ENCODE measurements at regions not wholly inside any gene's neighbourhood (a gene's known extent, or its start where the extent isn't known, plus 50 kb on each side); places are given as distances from the start of the nearest gene placed in this dataset.

DNA sequence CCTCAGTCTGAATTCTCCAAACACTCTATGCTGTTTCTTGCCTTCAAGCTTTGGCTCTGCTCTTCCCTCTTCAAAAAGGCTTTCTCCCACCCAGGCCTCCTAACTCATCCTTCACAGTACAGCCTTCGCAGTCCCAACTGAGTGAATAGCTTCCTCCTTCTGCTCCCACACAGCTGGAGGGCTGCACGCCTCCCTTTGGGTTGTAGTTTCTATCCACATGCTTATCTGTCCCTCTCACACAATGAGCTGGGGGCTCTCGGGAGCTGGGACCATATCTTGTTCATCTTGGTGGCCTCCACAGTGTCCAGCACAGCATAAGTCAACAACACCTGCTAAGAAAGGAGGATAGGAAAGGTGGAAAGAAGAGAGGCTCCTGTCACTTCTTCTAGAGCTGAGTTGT, 69.5 kb upstream of the XPA start:
- Histone ChIP-seq H3K36me3 (no peaks in the 10 kb centered on the region), H3K4me3 (no peak overlapping the region), H3K27me3 (peaks cover 0 to 33% (median 0%) of the 10 kb centered on the region in 4 donors), H3K4me1 (peaks cover 4 to 51% (median 6%) of the 10 kb centered on the region in 3 donors), H3K9me3 (no peaks in the 10 kb centered on the region), H3K27ac (no peak overlapping the region)
- no peak for DNase-seq
- intact Hi-C loops (cut with DNase I), result no loop called here
- 77 to 92% methylated on average over 2 to 3 of the region's 3 CpGs for WGBS, 2 donors
- TF ChIP-seq, protein P1, sequence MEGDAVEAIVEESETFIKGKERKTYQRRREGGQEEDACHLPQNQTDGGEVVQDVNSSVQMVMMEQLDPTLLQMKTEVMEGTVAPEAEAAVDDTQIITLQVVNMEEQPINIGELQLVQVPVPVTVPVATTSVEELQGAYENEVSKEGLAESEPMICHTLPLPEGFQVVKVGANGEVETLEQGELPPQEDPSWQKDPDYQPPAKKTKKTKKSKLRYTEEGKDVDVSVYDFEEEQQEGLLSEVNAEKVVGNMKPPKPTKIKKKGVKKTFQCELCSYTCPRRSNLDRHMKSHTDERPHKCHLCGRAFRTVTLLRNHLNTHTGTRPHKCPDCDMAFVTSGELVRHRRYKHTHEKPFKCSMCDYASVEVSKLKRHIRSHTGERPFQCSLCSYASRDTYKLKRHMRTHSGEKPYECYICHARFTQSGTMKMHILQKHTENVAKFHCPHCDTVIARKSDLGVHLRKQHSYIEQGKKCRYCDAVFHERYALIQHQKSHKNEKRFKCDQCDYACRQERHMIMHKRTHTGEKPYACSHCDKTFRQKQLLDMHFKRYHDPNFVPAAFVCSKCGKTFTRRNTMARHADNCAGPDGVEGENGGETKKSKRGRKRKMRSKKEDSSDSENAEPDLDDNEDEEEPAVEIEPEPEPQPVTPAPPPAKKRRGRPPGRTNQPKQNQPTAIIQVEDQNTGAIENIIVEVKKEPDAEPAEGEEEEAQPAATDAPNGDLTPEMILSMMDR (IDR thresholded peaks at IDR 0.05), result no peak
- no peak for TF ChIP-seq POLR2A (IDR thresholded peaks at IDR 0.05)

GRCh38 chr9:97767891-97768290, 70.8 kb upstream of the XPA start:
- no peak overlapping the region for H3K4me3 ChIP-seq
- H3K9me3 ChIP-seq, result no peaks in the 10 kb centered on the region
- no peak overlapping the region for H3K27ac ChIP-seq
- peaks cover 0 to 35% (median 0%) of the 10 kb centered on the region in 4 donors for H3K27me3 ChIP-seq
- TF ChIP-seq, protein P1 (IDR thresholded peaks at IDR 0.05), result no peak
- no peak for TF ChIP-seq POLR2A (IDR thresholded peaks at IDR 0.05)
- H3K4me1 ChIP-seq, result peaks cover 6 to 57% (median 12%) of the 10 kb centered on the region in 3 donors
- DNase-seq, result no peak
- 85 to 100% methylated on average over 2 of the region's 2 CpGs for WGBS, 2 donors
- no peaks in the 10 kb centered on the region for H3K36me3 ChIP-seq
- intact Hi-C loops (cut with DNase I), result no loop called here

GRCh38 chr9:97768746-97769145, 71.6 kb upstream of the XPA start:
- DNase-seq, result no peak
- peak overlapping the region in 1 of 4 donors; percentile 28 for H3K27ac ChIP-seq

DNA sequence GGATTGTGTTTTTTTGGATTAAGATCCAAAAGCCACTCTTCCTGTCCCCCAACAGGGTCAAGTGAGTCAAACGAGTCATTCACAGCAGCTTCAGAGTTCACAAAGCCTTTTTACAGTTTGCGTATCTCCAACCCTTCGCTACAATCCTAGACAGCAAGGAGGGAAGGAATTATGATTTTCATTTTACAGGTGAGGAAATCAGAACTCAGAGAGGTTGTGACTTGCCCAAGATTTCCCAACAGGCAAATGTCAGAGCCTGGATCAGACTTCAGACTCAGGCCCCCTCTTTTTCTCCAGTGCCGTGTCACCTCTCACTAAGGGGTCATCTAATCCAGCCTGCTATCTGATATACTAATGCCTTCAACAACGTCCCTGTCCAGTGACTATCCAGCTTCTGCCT, 72.1 kb upstream of the XPA start:
- 25 to 34% methylated on average over 5 of the region's 5 CpGs for WGBS, 2 donors
- TF ChIP-seq, protein P1 (IDR thresholded peaks at IDR 0.05), result no peak
- no peak for TF ChIP-seq POLR2A (IDR thresholded peaks at IDR 0.05)
- intact Hi-C loops (cut with DNase I), result no loop called here
- no peaks in the 10 kb centered on the region for H3K9me3 ChIP-seq
- peaks cover 6 to 57% (median 13%) of the 10 kb centered on the region in 3 donors for H3K4me1 ChIP-seq
- peaks cover 0 to 37% (median 0%) of the 10 kb centered on the region in 4 donors for H3K27me3 ChIP-seq
- no peak for DNase-seq
- no peaks in the 10 kb centered on the region for H3K36me3 ChIP-seq
- H3K4me3 ChIP-seq, result no peak overlapping the region
- peak overlapping the region in 2 of 4 donors; percentile 0 to 28 for H3K27ac ChIP-seq

More at GRCh38 chr9:97768746-97769145, 71.6 kb upstream of the XPA start:
- Histone ChIP-seq H3K27me3 (peaks cover 0 to 40% (median 0%) of the 10 kb centered on the region in 4 donors), H3K4me3 (no peak overlapping the region), H3K9me3 (no peaks in the 10 kb centered on the region), H3K36me3 (no peaks in the 10 kb centered on the region), H3K4me1 (peaks cover 6 to 57% (median 13%) of the 10 kb centered on the region in 3 donors)
- WGBS, 2 donors, result 41 to 58% methylated on average over 7 of the region's 7 CpGs
- TF ChIP-seq, protein P1 (IDR thresholded peaks at IDR 0.05), result no peak
- no peak for TF ChIP-seq POLR2A (IDR thresholded peaks at IDR 0.05)
- intact Hi-C loops (cut with DNase I), result no loop called here

DNA sequence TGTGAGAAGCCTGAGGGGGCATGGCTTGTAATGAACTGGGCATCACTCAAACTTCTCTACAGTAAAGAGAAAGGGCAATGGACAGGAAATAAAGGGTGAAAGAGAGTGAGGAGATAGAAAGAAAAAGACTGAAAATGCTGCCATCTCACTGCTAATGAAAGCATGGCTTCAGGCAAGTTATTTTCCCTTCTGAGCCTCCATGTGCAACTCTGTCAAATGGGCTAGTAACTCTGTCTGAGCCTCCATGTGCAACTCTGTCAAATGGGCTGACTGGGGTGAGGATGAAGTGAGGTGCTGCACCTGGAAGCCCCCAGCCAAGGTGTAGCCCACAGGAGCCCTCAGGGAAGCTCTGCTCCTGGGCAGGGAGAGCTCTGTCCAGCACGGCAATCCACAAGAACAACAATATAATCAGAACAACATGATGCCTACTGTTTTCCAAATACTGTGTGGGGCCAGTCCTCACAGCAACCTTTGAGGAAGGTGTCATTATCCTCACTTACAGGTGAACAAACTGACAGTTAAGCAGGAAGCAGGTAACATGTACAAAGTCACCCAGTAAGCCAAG, 73.8 kb upstream of the XPA start:
- Histone ChIP-seq H3K36me3 (no peaks in the 10 kb centered on the region), H3K27ac (no peak overlapping the region), H3K27me3 (peaks cover 0 to 36% (median 0%) of the 10 kb centered on the region in 4 donors), H3K9me3 (no peaks in the 10 kb centered on the region), H3K4me1 (peaks cover 9 to 63% (median 17%) of the 10 kb centered on the region in 3 donors), H3K4me3 (no peak overlapping the region)
- WGBS, 2 donors, result 67% methylated on average over 1 of the region's 1 CpG; no CpG with 5 or more reads in 1 of the 2 donors
- intact Hi-C loops (cut with DNase I), result no loop called here
- no peak for DNase-seq
- no peak for TF ChIP-seq POLR2A (IDR thresholded peaks at IDR 0.05)
- TF ChIP-seq, protein P1 (IDR thresholded peaks at IDR 0.05), result no peak

All from esophagus squamous epithelium (tissue), 5 donors.